Thoracic aorta (tissue), 2 donors: ENCODE measurements at regions not wholly inside any gene's neighbourhood (a gene's known extent, or its start where the extent isn't known, plus 50 kb on each side); places are given as distances from the start of the nearest gene placed in this dataset.

ENCODE experiments used
- ATAC-seq: fragments of 150-250 bp; one replicate; pipeline ENCODE4 v1.8.0; 2017; ENCODE audit warnings: low read depth; ENCODE audit not compliant: insufficient number of reproducible peaks, low FRiP score
- DNase-seq: peaks from one replicate; pipeline ENCODE4 v3.0.0-alpha.2; 2020; ENCODE audit warnings: low spot score
- H3K27ac ChIP-seq, 2 donors: fragments of 200-600 bp; sonication (generic); 1 replicate in 1 of 2; 2 replicates in 1 of 2; pipeline ENCODE4 v1.5.1; 2016; ENCODE audit warnings: mild to moderate bottlenecking in 2 of 2, moderate library complexity in 2 of 2
- H3K27me3 ChIP-seq: fragments of 200-600 bp; sonication (generic); replicated peaks from 2 replicates; pipeline ENCODE4 v1.6.0; 2016; ENCODE audit warnings: mild to moderate bottlenecking; ENCODE audit not compliant: insufficient read depth
- H3K36me3 ChIP-seq: fragments of 200-600 bp; sonication (generic); one replicate; pipeline ENCODE4 v1.5.1; 2016
- H3K4me1 ChIP-seq, 2 donors: fragments of 200-600 bp; sonication (generic); 1 replicate in 1 of 2; 2 replicates in 1 of 2; pipeline versions ENCODE4 v1.5.1 to v1.6.0; 2016; ENCODE audit warnings: low read depth in 2 of 2, mild to moderate bottlenecking in 1 of 2; ENCODE audit not compliant: control insufficient read depth in 1 of 2
- H3K4me3 ChIP-seq: fragments of 200-600 bp; sonication (generic); 2 replicates; pipeline ENCODE4 v1.5.1; 2016; ENCODE audit warnings: mild to moderate bottlenecking
- H3K9me3 ChIP-seq: fragments of 200-600 bp; sonication (generic); 2 replicates; pipeline ENCODE4 v1.5.1; 2016
- TF ChIP-seq, protein P1 (sequence below): fragments of 200-600 bp; sonication (generic); IDR thresholded peaks from one replicate; pipeline ENCODE4 v1.5.1; 2019; ENCODE audit warnings: antibody characterized with exemption

DNA sequence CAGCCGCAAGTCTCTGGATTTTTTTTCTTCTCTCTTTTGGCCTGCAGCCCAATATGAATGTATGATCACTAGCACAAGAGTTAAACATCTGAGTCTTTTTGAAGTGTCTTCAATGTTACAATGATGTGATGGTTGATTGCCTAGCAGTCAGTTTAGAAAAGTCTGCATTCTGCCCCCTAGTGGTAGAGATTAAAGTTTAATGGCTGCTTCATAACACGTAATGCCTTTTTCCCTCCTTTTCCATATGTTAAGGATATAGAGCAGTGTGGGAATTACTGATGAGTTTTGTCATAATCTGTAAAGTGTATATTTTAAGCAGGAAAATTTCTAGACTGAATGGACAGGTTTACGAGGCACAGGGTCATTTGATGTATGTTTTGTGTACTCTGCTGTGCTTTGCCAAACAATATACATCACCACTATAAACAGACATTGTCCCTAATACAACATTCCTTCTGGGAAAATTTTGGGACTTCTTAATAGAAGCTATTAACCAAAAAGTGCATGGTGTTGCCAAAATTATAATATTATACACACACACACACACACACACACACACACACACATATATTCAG is 1038.5 kb upstream of the NR2F2 start:
- TF ChIP-seq, protein P1, sequence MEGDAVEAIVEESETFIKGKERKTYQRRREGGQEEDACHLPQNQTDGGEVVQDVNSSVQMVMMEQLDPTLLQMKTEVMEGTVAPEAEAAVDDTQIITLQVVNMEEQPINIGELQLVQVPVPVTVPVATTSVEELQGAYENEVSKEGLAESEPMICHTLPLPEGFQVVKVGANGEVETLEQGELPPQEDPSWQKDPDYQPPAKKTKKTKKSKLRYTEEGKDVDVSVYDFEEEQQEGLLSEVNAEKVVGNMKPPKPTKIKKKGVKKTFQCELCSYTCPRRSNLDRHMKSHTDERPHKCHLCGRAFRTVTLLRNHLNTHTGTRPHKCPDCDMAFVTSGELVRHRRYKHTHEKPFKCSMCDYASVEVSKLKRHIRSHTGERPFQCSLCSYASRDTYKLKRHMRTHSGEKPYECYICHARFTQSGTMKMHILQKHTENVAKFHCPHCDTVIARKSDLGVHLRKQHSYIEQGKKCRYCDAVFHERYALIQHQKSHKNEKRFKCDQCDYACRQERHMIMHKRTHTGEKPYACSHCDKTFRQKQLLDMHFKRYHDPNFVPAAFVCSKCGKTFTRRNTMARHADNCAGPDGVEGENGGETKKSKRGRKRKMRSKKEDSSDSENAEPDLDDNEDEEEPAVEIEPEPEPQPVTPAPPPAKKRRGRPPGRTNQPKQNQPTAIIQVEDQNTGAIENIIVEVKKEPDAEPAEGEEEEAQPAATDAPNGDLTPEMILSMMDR, result peak; percentile 57
- Histone ChIP-seq H3K27ac (no peak overlapping the region), H3K36me3 (no peaks in the 10 kb centered on the region), H3K27me3 (no peaks in the 10 kb centered on the region), H3K4me1 (peaks cover 0 to 31% of the 10 kb centered on the region in 2 donors), H3K9me3 (no peaks in the 10 kb centered on the region), H3K4me3 (no peak overlapping the region)
- DNase-seq (no peak), ATAC-seq (no peak)

DNA sequence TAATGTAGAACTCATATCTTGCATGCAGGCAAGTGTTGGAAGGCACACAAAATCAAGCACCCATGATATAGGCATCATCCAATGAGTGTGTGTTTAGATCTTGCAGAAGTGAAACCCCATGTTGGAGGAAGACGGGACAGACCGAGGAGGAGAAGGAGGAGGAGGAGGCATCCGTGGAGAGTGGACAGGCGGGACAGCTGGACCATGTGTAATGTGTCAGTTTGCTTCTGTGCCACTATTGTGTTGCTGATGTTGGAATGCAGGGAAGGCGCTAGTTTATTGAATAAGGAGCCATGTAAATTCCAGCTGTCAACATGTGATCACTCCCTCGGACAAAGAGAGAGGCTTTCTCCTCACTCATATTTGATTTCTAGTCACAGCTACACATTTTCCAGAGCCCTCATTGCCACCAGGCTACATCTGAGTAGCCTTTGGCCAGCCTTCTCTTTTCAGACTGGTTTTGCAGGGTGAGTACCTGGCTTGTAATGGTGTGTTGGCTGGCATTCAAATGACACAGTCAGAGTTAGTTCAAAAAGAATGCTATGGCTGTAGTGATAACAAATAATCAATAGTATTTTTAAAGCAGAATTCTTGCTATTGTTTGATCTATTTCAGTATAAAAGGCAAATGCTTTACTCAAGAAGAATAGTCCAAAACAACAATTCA is 1037.6 kb upstream of the NR2F2 start:
- ATAC-seq (no peak), DNase-seq (no peak)
- H3K36me3 ChIP-seq, result no peaks in the 10 kb centered on the region
- no peaks in the 10 kb centered on the region for H3K27me3 ChIP-seq
- no peak overlapping the region for H3K27ac ChIP-seq
- H3K4me3 ChIP-seq, result no peak overlapping the region
- TF ChIP-seq, protein P1, result no peak
- H3K4me1 ChIP-seq, result peaks cover 0 to 31% of the 10 kb centered on the region in 2 donors
- no peaks in the 10 kb centered on the region for H3K9me3 ChIP-seq

DNA sequence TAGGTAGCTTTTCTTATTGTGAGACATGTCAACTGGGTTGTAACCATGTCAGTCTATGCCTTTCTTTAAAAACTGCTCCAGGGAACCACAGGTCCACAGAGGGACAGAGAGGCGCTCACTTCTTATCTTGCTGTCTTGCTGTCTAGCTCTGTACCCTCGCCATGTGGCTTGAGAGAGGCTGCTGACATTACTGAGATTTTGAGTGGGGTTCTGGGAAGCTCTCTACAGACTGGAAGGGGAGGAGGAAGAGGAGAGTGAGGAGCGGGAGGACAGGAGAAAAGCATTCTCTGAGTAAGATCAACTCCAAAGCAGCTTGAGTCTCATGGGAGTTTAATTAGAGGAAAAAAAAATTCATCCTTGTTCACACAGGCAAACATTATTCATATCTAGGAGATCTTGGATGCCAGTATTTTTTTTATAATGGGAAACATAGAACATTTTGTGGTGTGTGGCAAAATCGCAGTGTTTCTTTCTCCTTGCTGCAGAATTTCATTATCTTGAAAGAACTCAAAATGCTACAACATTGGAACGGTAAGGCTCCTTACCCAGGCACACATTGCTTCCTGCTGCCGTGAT is 1037.0 kb upstream of the NR2F2 start:
- H3K27ac ChIP-seq, result no peak overlapping the region
- H3K4me3 ChIP-seq, result no peak overlapping the region
- no peak for ATAC-seq
- H3K9me3 ChIP-seq, result no peaks in the 10 kb centered on the region
- H3K36me3 ChIP-seq, result no peaks in the 10 kb centered on the region
- no peak for DNase-seq
- H3K4me1 ChIP-seq, result peaks cover 0 to 28% of the 10 kb centered on the region in 2 donors
- H3K27me3 ChIP-seq, result no peaks in the 10 kb centered on the region
- TF ChIP-seq, protein P1, result no peak

DNA sequence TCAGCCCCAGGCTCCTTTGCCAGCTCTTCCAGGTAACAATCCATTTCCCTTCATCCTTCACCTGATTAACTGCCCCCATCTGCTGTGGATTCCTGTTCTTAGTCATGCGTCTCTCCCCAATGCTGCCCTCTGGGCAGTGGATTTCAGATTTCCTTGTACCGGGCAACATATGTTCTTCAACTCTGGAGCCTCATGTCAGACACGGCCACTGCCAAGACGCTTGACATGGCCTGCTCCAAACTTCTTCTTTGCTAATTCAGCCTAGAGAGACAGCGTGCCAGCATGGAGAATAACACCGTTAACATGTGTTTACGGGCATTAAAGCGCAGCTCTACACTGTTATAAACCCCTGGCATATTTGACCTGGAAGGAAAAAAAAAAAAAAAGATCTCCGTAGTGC is 1035.1 kb upstream of the NR2F2 start:
- no peak overlapping the region for H3K27ac ChIP-seq

More for the DNA sequence above, 1035.1 kb upstream of the NR2F2 start:
- H3K4me1 ChIP-seq, result peaks cover 0 to 14% of the 10 kb centered on the region in 2 donors
- ATAC-seq (no peak), DNase-seq (no peak)
- H3K27me3 ChIP-seq, result no peaks in the 10 kb centered on the region
- TF ChIP-seq, protein P1, result no peak
- H3K9me3 ChIP-seq, result no peaks in the 10 kb centered on the region
- H3K4me3 ChIP-seq, result no peak overlapping the region
- no peaks in the 10 kb centered on the region for H3K36me3 ChIP-seq
